ENCODE measurements at regions not wholly inside any gene's neighbourhood (a gene's known extent, or its start where the extent isn't known, plus 50 kb on each side); places are given as distances from the start of the nearest gene placed in this dataset.
"Not testable (repeated sequence)": the region's sequence is repeated elsewhere in the genome, so short reads cannot be mapped to it uniquely, and the experiment has no call there.

- H3K27ac ChIP-seq (ENCODE audit: low read length); H3K9ac ChIP-seq (ENCODE audit: low read length); H3K27me3 ChIP-seq (ENCODE audit: control insufficient read depth, insufficient read depth, low read length); H3K4me1 ChIP-seq (ENCODE audit: control insufficient read depth, low read depth, low read length); H3K9me3 ChIP-seq (ENCODE audit: control insufficient read depth, low read depth, low read length); H3K36me3 ChIP-seq (ENCODE audit: control insufficient read depth, low read depth, low read length); H3K4me3 ChIP-seq (ENCODE audit: low read length): not testable (repeated sequence)
Measured at GRCh38 chr2:91766349-91767048, 3075.0 kb downstream of the RPIA start.

GRCh38 chr2:91768301-91768700, 3076.8 kb downstream of the RPIA start:
- not testable (repeated sequence) for H3K4me1 ChIP-seq (ENCODE audit: control insufficient read depth, low read depth, low read length); H3K9me3 ChIP-seq (ENCODE audit: control insufficient read depth, low read depth, low read length); H3K27ac ChIP-seq (ENCODE audit: low read length); H3K27me3 ChIP-seq (ENCODE audit: control insufficient read depth, insufficient read depth, low read length); H3K36me3 ChIP-seq (ENCODE audit: control insufficient read depth, low read depth, low read length); H3K4me3 ChIP-seq (ENCODE audit: low read length); H3K9ac ChIP-seq (ENCODE audit: low read length)

GRCh38 chr2:91768997-91769396, 3077.5 kb downstream of the RPIA start:
- H3K9me3 ChIP-seq (ENCODE audit: control insufficient read depth, low read depth, low read length); H3K9ac ChIP-seq (ENCODE audit: low read length); H3K27me3 ChIP-seq (ENCODE audit: control insufficient read depth, insufficient read depth, low read length); H3K4me1 ChIP-seq (ENCODE audit: control insufficient read depth, low read depth, low read length); H3K4me3 ChIP-seq (ENCODE audit: low read length); H3K36me3 ChIP-seq (ENCODE audit: control insufficient read depth, low read depth, low read length); H3K27ac ChIP-seq (ENCODE audit: low read length): not testable (repeated sequence)

- not testable (repeated sequence) for H3K36me3 ChIP-seq (ENCODE audit: control insufficient read depth, low read depth, low read length); H3K4me3 ChIP-seq (ENCODE audit: low read length); H3K4me1 ChIP-seq (ENCODE audit: control insufficient read depth, low read depth, low read length); H3K9me3 ChIP-seq (ENCODE audit: control insufficient read depth, low read depth, low read length); H3K9ac ChIP-seq (ENCODE audit: low read length); H3K27ac ChIP-seq (ENCODE audit: low read length); H3K27me3 ChIP-seq (ENCODE audit: control insufficient read depth, insufficient read depth, low read length)
Measured at GRCh38 chr2:91770046-91770575, 3078.6 kb downstream of the RPIA start.

GRCh38 chr2:91771604-91772003, 3080.1 kb downstream of the RPIA start:
- H3K9me3 ChIP-seq (ENCODE audit: control insufficient read depth, low read depth, low read length); H3K27me3 ChIP-seq (ENCODE audit: control insufficient read depth, insufficient read depth, low read length); H3K4me1 ChIP-seq (ENCODE audit: control insufficient read depth, low read depth, low read length); H3K36me3 ChIP-seq (ENCODE audit: control insufficient read depth, low read depth, low read length); H3K4me3 ChIP-seq (ENCODE audit: low read length); H3K9ac ChIP-seq (ENCODE audit: low read length); H3K27ac ChIP-seq (ENCODE audit: low read length): not testable (repeated sequence)

- H3K9me3 ChIP-seq (ENCODE audit: control insufficient read depth, low read depth, low read length); H3K4me3 ChIP-seq (ENCODE audit: low read length); H3K4me1 ChIP-seq (ENCODE audit: control insufficient read depth, low read depth, low read length); H3K9ac ChIP-seq (ENCODE audit: low read length); H3K27ac ChIP-seq (ENCODE audit: low read length); H3K36me3 ChIP-seq (ENCODE audit: control insufficient read depth, low read depth, low read length); H3K27me3 ChIP-seq (ENCODE audit: control insufficient read depth, insufficient read depth, low read length): not testable (repeated sequence)
Measured at GRCh38 chr2:91772240-91772937, 3080.9 kb downstream of the RPIA start.

GRCh38 chr2:91773810-91774209, 3082.3 kb downstream of the RPIA start:
- not testable (repeated sequence) for H3K27me3 ChIP-seq (ENCODE audit: control insufficient read depth, insufficient read depth, low read length); H3K9me3 ChIP-seq (ENCODE audit: control insufficient read depth, low read depth, low read length); H3K4me1 ChIP-seq (ENCODE audit: control insufficient read depth, low read depth, low read length); H3K27ac ChIP-seq (ENCODE audit: low read length); H3K36me3 ChIP-seq (ENCODE audit: control insufficient read depth, low read depth, low read length); H3K9ac ChIP-seq (ENCODE audit: low read length); H3K4me3 ChIP-seq (ENCODE audit: low read length)

- not testable (repeated sequence) for H3K27me3 ChIP-seq (ENCODE audit: control insufficient read depth, insufficient read depth, low read length); H3K9ac ChIP-seq (ENCODE audit: low read length); H3K36me3 ChIP-seq (ENCODE audit: control insufficient read depth, low read depth, low read length); H3K27ac ChIP-seq (ENCODE audit: low read length); H3K4me3 ChIP-seq (ENCODE audit: low read length); H3K4me1 ChIP-seq (ENCODE audit: control insufficient read depth, low read depth, low read length); H3K9me3 ChIP-seq (ENCODE audit: control insufficient read depth, low read depth, low read length)
Measured at GRCh38 chr2:91775193-91775592, 3083.7 kb downstream of the RPIA start.

GRCh38 chr2:91780324-91780723, 3088.9 kb downstream of the RPIA start:
- not testable (repeated sequence) for H3K4me3 ChIP-seq (ENCODE audit: low read length); H3K27ac ChIP-seq (ENCODE audit: low read length); H3K4me1 ChIP-seq (ENCODE audit: control insufficient read depth, low read depth, low read length)

GRCh38 chr2:91809391-91809790, 3061.8 kb upstream of the TEKT4 start:
- not testable (repeated sequence) for H3K27me3 ChIP-seq (ENCODE audit: control insufficient read depth, insufficient read depth, low read length); H3K4me1 ChIP-seq (ENCODE audit: control insufficient read depth, low read depth, low read length); H3K9ac ChIP-seq (ENCODE audit: low read length); H3K4me3 ChIP-seq (ENCODE audit: low read length); H3K9me3 ChIP-seq (ENCODE audit: control insufficient read depth, low read depth, low read length); H3K27ac ChIP-seq (ENCODE audit: low read length); H3K36me3 ChIP-seq (ENCODE audit: control insufficient read depth, low read depth, low read length)

More at GRCh38 chr2:91780324-91780723, 3088.9 kb downstream of the RPIA start:
- H3K9ac ChIP-seq (ENCODE audit: low read length); H3K36me3 ChIP-seq (ENCODE audit: control insufficient read depth, low read depth, low read length); H3K9me3 ChIP-seq (ENCODE audit: control insufficient read depth, low read depth, low read length); H3K27me3 ChIP-seq (ENCODE audit: control insufficient read depth, insufficient read depth, low read length): not testable (repeated sequence)

GRCh38 chr2:91839904-91840868, 3031.0 kb upstream of the TEKT4 start:
- no peaks in the 10 kb centered on the region for H3K36me3 ChIP-seq (ENCODE audit: control insufficient read depth, low read depth, low read length)
- no peak overlapping the region for H3K27ac ChIP-seq (ENCODE audit: low read length)
- H3K27me3 ChIP-seq (ENCODE audit: control insufficient read depth, insufficient read depth, low read length): peaks cover 11% of the 10 kb centered on the region
- H3K9ac ChIP-seq (ENCODE audit: low read length): no peak overlapping the region
- H3K4me3 ChIP-seq (ENCODE audit: low read length): no peak overlapping the region
- no peaks in the 10 kb centered on the region for H3K9me3 ChIP-seq (ENCODE audit: control insufficient read depth, low read depth, low read length)
- no peaks in the 10 kb centered on the region for H3K4me1 ChIP-seq (ENCODE audit: control insufficient read depth, low read depth, low read length)

All from iPS-18a (cell line).